PC-9 (cell line): ENCODE measurements at regions not wholly inside any gene's neighbourhood (a gene's known extent, or its start where the extent isn't known, plus 50 kb on each side); places are given as distances from the start of the nearest gene placed in this dataset.

Experiments
- BruUV-seq: library from RNA; stranded (reverse); fragments of 400-500 nt; replicated peaks from 2 replicates; lab custom pipeline; 2021; lab: Mats Ljungman, UMichigan
- CTCF ChIA-PET: fragments of 300-600 bp; sonication (Branson Sonifier 250); formaldehyde crosslinking; loops from one replicate; lab custom pipeline; 2022; ENCODE audit warnings: antibody characterized with exemption; lab: Charles Lee
- POLR2A ChIA-PET: fragments of 300-600 bp; sonication (Branson Sonifier 250); formaldehyde crosslinking; loops from one replicate; lab custom pipeline; 2022; ENCODE audit warnings: antibody characterized with exemption; ENCODE audit not compliant: unreplicated experiment; lab: Charles Lee
- DNase-seq, 2 experiments: peaks; one replicate each; pipeline versions ENCODE4 v3.0.0 to v3.0.0-alpha.2; 2015 to 2022; ENCODE audit warnings: mixed read lengths in 1 of 2
- H2AFZ ChIP-seq: fragments of 200-600 bp; sonication (generic); 2 replicates; pipeline ENCODE4 v1.8.1; 2017; ENCODE audit warnings: antibody characterized with exemption
- H3F3A ChIP-seq: fragments of 200-600 bp; sonication (generic); 2 replicates; pipeline ENCODE4 v1.8.1; 2017; ENCODE audit warnings: antibody characterized with exemption, mild to moderate bottlenecking, low read depth; ENCODE audit not compliant: insufficient read depth
- H3K27ac ChIP-seq: fragments of 200-600 bp; sonication (generic); 2 replicates; pipeline ENCODE4 v1.6.1; 2016; ENCODE audit warnings: mixed run types
- H3K27me3 ChIP-seq: fragments of 200-600 bp; sonication (generic); 2 replicates; pipeline ENCODE4 v1.6.1; 2016; ENCODE audit warnings: low read depth, mixed run types; ENCODE audit not compliant: insufficient read depth
- H3K36me3 ChIP-seq: fragments of 200-600 bp; sonication (generic); 2 replicates; pipeline ENCODE4 v1.6.1; 2016; ENCODE audit warnings: low read depth, mixed run types
- H3K4me1 ChIP-seq: fragments of 200-600 bp; sonication (generic); replicated peaks from 2 replicates; pipeline ENCODE4 v1.6.1; 2016; ENCODE audit warnings: mixed run types; ENCODE audit not compliant: insufficient read depth
- H3K4me2 ChIP-seq: fragments of 200-600 bp; sonication (generic); 2 replicates; pipeline ENCODE4 v1.6.1; 2017; ENCODE audit warnings: mixed run types
- H3K4me3 ChIP-seq: fragments of 200-600 bp; sonication (generic); 2 replicates; pipeline ENCODE4 v1.6.1; 2016; ENCODE audit warnings: mixed run types
- H3K79me2 ChIP-seq: fragments of 200-600 bp; sonication (generic); 2 replicates; pipeline ENCODE4 v1.6.1; 2017; ENCODE audit warnings: low read depth, mixed run types
- H3K9me2 ChIP-seq: fragments of 200-600 bp; sonication (generic); 2 replicates; pipeline ENCODE4 v1.8.1; 2017; ENCODE audit warnings: mild to moderate bottlenecking; ENCODE audit not compliant: insufficient read depth
- H3K9me3 ChIP-seq: fragments of 200-600 bp; sonication (generic); 2 replicates; pipeline ENCODE4 v1.8.1; 2016; ENCODE audit warnings: low read depth; ENCODE audit not compliant: insufficient read depth
- H4K20me1 ChIP-seq: fragments of 200-600 bp; sonication (generic); 2 replicates; pipeline ENCODE4 v1.8.1; 2017; ENCODE audit not compliant: insufficient read depth
- CTCF ChIP-seq: fragments of 200-600 bp; sonication (generic); conservative IDR thresholded peaks from 2 replicates; pipeline ENCODE4 v1.6.1; 2017; ENCODE audit warnings: mixed run types, antibody characterized with exemption, mild to moderate bottlenecking, moderate library complexity
- EZH2 ChIP-seq: fragments of 200-600 bp; sonication (generic); IDR thresholded peaks from 2 replicates; pipeline ENCODE4 v1.8.0; 2017; ENCODE audit warnings: antibody characterized with exemption, low read depth
- intact Hi-C: fragments of 100-400 bp; cut with micrococcal nuclease; formaldehyde crosslinking; loops from one replicate; pipeline ENCODE4 v1.10.0; 2022; ENCODE audit not compliant: unreplicated experiment

GRCh38 chr13:97758317-97758716 lies 195.2 kb upstream of the IPO5 start:
- Histone ChIP-seq H3F3A (no peaks in the 10 kb centered on the region), H2AFZ (no peak overlapping the region), H3K4me1 (no peaks in the 10 kb centered on the region), H3K36me3 (no peaks in the 10 kb centered on the region), H3K9me2 (no peaks in the 10 kb centered on the region), H3K4me2 (no peak overlapping the region), H3K27me3 (peaks cover 19% of the 10 kb centered on the region; the same call in 1 of the 2 replicates), H4K20me1 (no peaks in the 10 kb centered on the region), H3K27ac (no peak overlapping the region), H3K9me3 (no peaks in the 10 kb centered on the region), H3K4me3 (no peak overlapping the region), H3K79me2 (no peaks in the 10 kb centered on the region)
- TF ChIP-seq CTCF, result no peak
- no peak for TF ChIP-seq EZH2
- CTCF ChIA-PET, result no interaction called here
- no TSS peak for BruUV-seq
- DNase-seq, result no peak
- intact Hi-C loops, result no loop called here
- POLR2A ChIA-PET, result no interaction called here

GRCh38 chr13:97761796-97762540 lies 191.5 kb upstream of the IPO5 start:
- Histone ChIP-seq H3K9me3 (no peaks in the 10 kb centered on the region), H2AFZ (no peak overlapping the region), H3K4me1 (no peaks in the 10 kb centered on the region), H3K4me3 (no peak overlapping the region), H4K20me1 (no peaks in the 10 kb centered on the region), H3K27me3 (peaks cover 4% of the 10 kb centered on the region; the same call in 1 of the 2 replicates), H3F3A (no peaks in the 10 kb centered on the region), H3K9me2 (no peaks in the 10 kb centered on the region), H3K27ac (no peak overlapping the region), H3K4me2 (no peak overlapping the region), H3K79me2 (no peaks in the 10 kb centered on the region), H3K36me3 (no peaks in the 10 kb centered on the region)
- no peak for TF ChIP-seq EZH2
- TF ChIP-seq CTCF, result no peak
- no peak for DNase-seq
- CTCF ChIA-PET, result no interaction called here
- intact Hi-C loops, result no loop called here
- POLR2A ChIA-PET, result no interaction called here
- BruUV-seq, result no TSS peak

GRCh38 chr13:97766749-97767148 lies 186.7 kb upstream of the IPO5 start:
- Histone ChIP-seq H3K9me2 (no peaks in the 10 kb centered on the region), H3K27ac (no peak overlapping the region), H3F3A (no peaks in the 10 kb centered on the region), H3K36me3 (no peaks in the 10 kb centered on the region), H3K4me3 (no peak overlapping the region), H3K27me3 (peaks cover 19% of the 10 kb centered on the region), H3K4me2 (no peak overlapping the region), H3K9me3 (no peaks in the 10 kb centered on the region), H2AFZ (no peak overlapping the region), H4K20me1 (no peaks in the 10 kb centered on the region), H3K79me2 (no peaks in the 10 kb centered on the region), H3K4me1 (no peaks in the 10 kb centered on the region)
- intact Hi-C loops, result no loop called here
- POLR2A ChIA-PET, result no interaction called here
- no peak for DNase-seq
- no TSS peak for BruUV-seq
- no peak for TF ChIP-seq EZH2
- no peak for TF ChIP-seq CTCF
- CTCF ChIA-PET, result no interaction called here
